ENCODE measurements at regions not wholly inside any gene's neighbourhood (a gene's known extent, or its start where the extent isn't known, plus 50 kb on each side); places are given as distances from the start of the nearest gene placed in this dataset.

GRCh38 chr1:195097316-195097715 lies 1510.9 kb downstream of the KCNT2 start:
- no peak overlapping the region for H3K27ac ChIP-seq (ENCODE audit: low read depth, low read length)
- H2AFZ ChIP-seq (ENCODE audit: low read length): no peak overlapping the region
- no peaks in the 10 kb centered on the region for H3K27me3 ChIP-seq (ENCODE audit: insufficient read depth, low read length)
- no peaks in the 10 kb centered on the region for H4K20me1 ChIP-seq (ENCODE audit: insufficient read depth, low read length)
- no peak overlapping the region for H3K4me3 ChIP-seq (ENCODE audit: insufficient read depth, low read length)
- no peaks in the 10 kb centered on the region for H3K4me1 ChIP-seq (ENCODE audit: insufficient read depth, low read length)
- H3K9me3 ChIP-seq (ENCODE audit: low read depth, low read length): peaks cover 7% of the 10 kb centered on the region
- no peaks in the 10 kb centered on the region for H3K79me2 ChIP-seq (ENCODE audit: insufficient read depth, low read length)
- H3K4me2 ChIP-seq (ENCODE audit: insufficient read depth, low read length): no peak overlapping the region
- peak; percentile 3 for DNase-seq (ENCODE audit: insufficient read length, low spot score, missing footprints)
- H3K36me3 ChIP-seq (ENCODE audit: insufficient read depth, low read length): no peaks in the 10 kb centered on the region
- TF ChIP-seq, protein P1, sequence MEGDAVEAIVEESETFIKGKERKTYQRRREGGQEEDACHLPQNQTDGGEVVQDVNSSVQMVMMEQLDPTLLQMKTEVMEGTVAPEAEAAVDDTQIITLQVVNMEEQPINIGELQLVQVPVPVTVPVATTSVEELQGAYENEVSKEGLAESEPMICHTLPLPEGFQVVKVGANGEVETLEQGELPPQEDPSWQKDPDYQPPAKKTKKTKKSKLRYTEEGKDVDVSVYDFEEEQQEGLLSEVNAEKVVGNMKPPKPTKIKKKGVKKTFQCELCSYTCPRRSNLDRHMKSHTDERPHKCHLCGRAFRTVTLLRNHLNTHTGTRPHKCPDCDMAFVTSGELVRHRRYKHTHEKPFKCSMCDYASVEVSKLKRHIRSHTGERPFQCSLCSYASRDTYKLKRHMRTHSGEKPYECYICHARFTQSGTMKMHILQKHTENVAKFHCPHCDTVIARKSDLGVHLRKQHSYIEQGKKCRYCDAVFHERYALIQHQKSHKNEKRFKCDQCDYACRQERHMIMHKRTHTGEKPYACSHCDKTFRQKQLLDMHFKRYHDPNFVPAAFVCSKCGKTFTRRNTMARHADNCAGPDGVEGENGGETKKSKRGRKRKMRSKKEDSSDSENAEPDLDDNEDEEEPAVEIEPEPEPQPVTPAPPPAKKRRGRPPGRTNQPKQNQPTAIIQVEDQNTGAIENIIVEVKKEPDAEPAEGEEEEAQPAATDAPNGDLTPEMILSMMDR (IDR thresholded peaks at IDR 0.05; ENCODE audit: extremely low read depth, low read depth, low read length): no peak

DNA sequence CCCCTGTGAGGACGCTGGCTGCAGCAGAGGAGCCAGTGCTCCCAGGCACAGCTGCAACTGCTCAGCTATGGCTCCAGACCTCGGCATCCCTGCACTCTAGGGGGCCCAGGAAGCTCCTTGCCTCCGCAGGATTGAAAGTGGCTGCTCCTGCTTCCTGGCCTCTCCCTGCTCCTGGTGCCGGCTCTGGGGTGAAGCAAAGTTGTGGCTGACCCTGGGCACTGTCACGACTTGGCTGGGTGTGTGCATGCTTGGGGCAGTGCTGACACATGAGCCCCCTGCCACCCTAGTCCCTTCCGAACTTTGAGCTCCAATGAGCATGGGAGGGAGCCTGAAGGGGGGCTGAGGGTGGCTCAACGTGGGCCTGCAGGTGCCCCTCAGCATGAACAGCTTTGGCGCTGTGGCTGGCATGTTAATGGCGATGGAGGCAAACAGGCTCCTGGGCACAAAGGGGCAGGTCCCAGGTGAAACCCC lies 1512.2 kb downstream of the KCNT2 start:
- Histone ChIP-seq H3K4me1 (ENCODE audit: insufficient read depth, low read length) (no peaks in the 10 kb centered on the region), H3K4me2 (ENCODE audit: insufficient read depth, low read length) (no peak overlapping the region), H3K9me3 (ENCODE audit: low read depth, low read length) (peaks cover 7% of the 10 kb centered on the region), H4K20me1 (ENCODE audit: insufficient read depth, low read length) (no peaks in the 10 kb centered on the region), H3K4me3 (ENCODE audit: insufficient read depth, low read length) (no peak overlapping the region), H3K27me3 (ENCODE audit: insufficient read depth, low read length) (no peaks in the 10 kb centered on the region), H3K36me3 (ENCODE audit: insufficient read depth, low read length) (no peaks in the 10 kb centered on the region), H2AFZ (ENCODE audit: low read length) (no peak overlapping the region), H3K79me2 (ENCODE audit: insufficient read depth, low read length) (no peaks in the 10 kb centered on the region), H3K27ac (ENCODE audit: low read depth, low read length) (no peak overlapping the region)
- no peak for DNase-seq (ENCODE audit: insufficient read length, low spot score, missing footprints)
- TF ChIP-seq, protein P1 (IDR thresholded peaks at IDR 0.05; ENCODE audit: extremely low read depth, low read depth, low read length): no peak

DNA sequence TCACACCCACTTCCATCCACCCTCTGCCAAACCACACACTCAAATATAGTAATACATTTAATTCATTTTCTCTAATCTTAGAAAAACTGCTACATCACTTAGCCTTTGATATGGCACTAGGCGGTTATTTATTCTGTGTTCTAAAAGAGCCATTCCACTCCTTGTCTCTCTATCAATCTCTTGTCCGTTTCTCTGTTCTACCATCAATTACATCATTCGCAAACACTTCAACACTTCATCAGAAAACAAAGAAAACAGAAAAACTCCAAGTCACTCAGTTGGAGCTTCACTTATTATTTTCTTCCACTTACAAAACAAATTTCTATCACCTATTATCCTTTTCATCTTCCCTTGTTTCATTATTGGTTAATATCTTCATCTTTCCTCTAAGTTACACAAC lies 1523.0 kb downstream of the KCNT2 start:
- Histone ChIP-seq H3K4me3 (ENCODE audit: insufficient read depth, low read length) (no peak overlapping the region), H3K27ac (ENCODE audit: low read depth, low read length) (no peak overlapping the region), H3K79me2 (ENCODE audit: insufficient read depth, low read length) (no peaks in the 10 kb centered on the region), H3K4me1 (ENCODE audit: insufficient read depth, low read length) (no peaks in the 10 kb centered on the region), H4K20me1 (ENCODE audit: insufficient read depth, low read length) (no peaks in the 10 kb centered on the region), H3K36me3 (ENCODE audit: insufficient read depth, low read length) (no peaks in the 10 kb centered on the region), H3K4me2 (ENCODE audit: insufficient read depth, low read length) (no peak overlapping the region), H3K27me3 (ENCODE audit: insufficient read depth, low read length) (no peaks in the 10 kb centered on the region), H3K9me3 (ENCODE audit: low read depth, low read length) (peaks cover 2% of the 10 kb centered on the region), H2AFZ (ENCODE audit: low read length) (no peak overlapping the region)
- TF ChIP-seq, protein P1 (IDR thresholded peaks at IDR 0.05; ENCODE audit: extremely low read depth, low read depth, low read length): no peak
- DNase-seq (ENCODE audit: insufficient read length, low spot score, missing footprints): no peak

DNA sequence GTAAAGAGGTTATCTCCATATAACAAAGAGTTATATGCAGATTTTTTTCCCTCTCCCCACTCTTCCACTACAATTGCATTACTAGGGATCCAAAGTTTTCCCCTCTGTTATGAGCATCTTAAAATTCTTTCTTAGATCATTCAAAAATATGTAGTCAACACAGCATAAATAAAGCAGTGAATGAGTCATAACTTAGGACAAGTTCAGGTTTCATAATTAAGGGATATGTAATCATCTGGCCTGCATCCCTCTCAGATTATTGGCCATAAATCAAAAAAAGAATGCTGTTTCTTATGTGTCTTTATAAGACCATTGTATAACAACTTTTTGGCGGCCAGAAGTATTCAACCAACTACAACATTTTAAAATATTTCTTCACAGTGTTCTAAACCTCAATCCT lies 1526.1 kb downstream of the KCNT2 start:
- no peak overlapping the region for H2AFZ ChIP-seq (ENCODE audit: low read length)
- no peak overlapping the region for H3K27ac ChIP-seq (ENCODE audit: low read depth, low read length)
- TF ChIP-seq, protein P1 (IDR thresholded peaks at IDR 0.05; ENCODE audit: extremely low read depth, low read depth, low read length): no peak

More for the DNA sequence above, 1526.1 kb downstream of the KCNT2 start:
- H3K27me3 ChIP-seq (ENCODE audit: insufficient read depth, low read length): no peaks in the 10 kb centered on the region
- no peak for DNase-seq (ENCODE audit: insufficient read length, low spot score, missing footprints)
- no peaks in the 10 kb centered on the region for H3K79me2 ChIP-seq (ENCODE audit: insufficient read depth, low read length)
- H3K36me3 ChIP-seq (ENCODE audit: insufficient read depth, low read length): no peaks in the 10 kb centered on the region
- H3K4me2 ChIP-seq (ENCODE audit: insufficient read depth, low read length): no peak overlapping the region
- no peak overlapping the region for H3K4me3 ChIP-seq (ENCODE audit: insufficient read depth, low read length)
- peaks cover 2% of the 10 kb centered on the region for H3K9me3 ChIP-seq (ENCODE audit: low read depth, low read length)
- H3K4me1 ChIP-seq (ENCODE audit: insufficient read depth, low read length): no peaks in the 10 kb centered on the region
- no peaks in the 10 kb centered on the region for H4K20me1 ChIP-seq (ENCODE audit: insufficient read depth, low read length)

All from osteoblast (primary cell).